ENCODE measurements at regions not wholly inside any gene's neighbourhood (a gene's known extent, or its start where the extent isn't known, plus 50 kb on each side); places are given as distances from the start of the nearest gene placed in this dataset. TPM values are rescaled to one million over a fixed set of nuclear protein-coding genes. Genes with fewer than 3 reads are reported as not detected.

GRCh38 chr20:57763235-57763595 is 53.4 kb upstream of the PMEPA1 start:
- POLR2A ChIA-PET (ENCODE audit: partially characterized antibody), result no interaction called here
- CTCF ChIA-PET (ENCODE audit: partially characterized antibody), result no interaction called here
- Histone ChIP-seq H3K4me3 (ENCODE audit: low read length in 2 of 2) (no peak overlapping the region), H3K4me1 (ENCODE audit: insufficient read depth, low read length) (no peaks in the 10 kb centered on the region), H3K36me3 (ENCODE audit: insufficient read depth, low read length) (no peaks in the 10 kb centered on the region), H3K27ac (ENCODE audit: low read depth, low read length) (no peak overlapping the region), H3K9me3 (ENCODE audit: control insufficient read depth in 1 of 2, low read length in 2 of 2) (no peaks in the 10 kb centered on the region), H3K27me3 (ENCODE audit: insufficient read depth, low read length) (peaks cover 5% of the 10 kb centered on the region)
- DNase-seq, result no peak
- Mint-ChIP-seq H3K4me1 (peaks cover 0 to 1% (median 0%) of the 10 kb centered on the region in 4 donors), H3K27me3 (peaks cover 10 to 14% of the 10 kb centered on the region in 2 donors), H3K9me3 (peaks cover 0 to 24% (median 11%) of the 10 kb centered on the region in 8 donors), H3K27ac (no peak overlapping the region), H3K36me3 (peaks cover 0 to 4% of the 10 kb centered on the region in 2 donors), H3K4me3 (no peak overlapping the region)
- intact Hi-C loops (cut with micrococcal nuclease), result no loop called here

GRCh38 chr20:57762531-57763234 is 52.9 kb upstream of the PMEPA1 start:
- no peaks in the 10 kb centered on the region for H3K9me3 ChIP-seq (ENCODE audit: control insufficient read depth in 1 of 2, low read length in 2 of 2)
- Mint-ChIP-seq H3K27ac (no peak overlapping the region), H3K4me1 (peaks cover 0 to 1% (median 0%) of the 10 kb centered on the region in 4 donors), H3K27me3 (peaks cover 10 to 14% of the 10 kb centered on the region in 2 donors), H3K36me3 (peaks cover 0 to 4% of the 10 kb centered on the region in 2 donors), H3K9me3 (peaks cover 0 to 24% (median 11%) of the 10 kb centered on the region in 8 donors), H3K4me3 (no peak overlapping the region)
- intact Hi-C loops (cut with micrococcal nuclease), result no loop called here
- H3K36me3 ChIP-seq (ENCODE audit: insufficient read depth, low read length), result no peaks in the 10 kb centered on the region
- peaks cover 5% of the 10 kb centered on the region for H3K27me3 ChIP-seq (ENCODE audit: insufficient read depth, low read length)
- ChIA-PET POLR2A (ENCODE audit: partially characterized antibody) (no interaction called here), CTCF (ENCODE audit: partially characterized antibody) (no interaction called here)
- no peak overlapping the region for H3K27ac ChIP-seq (ENCODE audit: low read depth, low read length)
- no peak overlapping the region for H3K4me3 ChIP-seq (ENCODE audit: low read length in 2 of 2)
- no peak for DNase-seq
- H3K4me1 ChIP-seq (ENCODE audit: insufficient read depth, low read length), result no peaks in the 10 kb centered on the region

DNA sequence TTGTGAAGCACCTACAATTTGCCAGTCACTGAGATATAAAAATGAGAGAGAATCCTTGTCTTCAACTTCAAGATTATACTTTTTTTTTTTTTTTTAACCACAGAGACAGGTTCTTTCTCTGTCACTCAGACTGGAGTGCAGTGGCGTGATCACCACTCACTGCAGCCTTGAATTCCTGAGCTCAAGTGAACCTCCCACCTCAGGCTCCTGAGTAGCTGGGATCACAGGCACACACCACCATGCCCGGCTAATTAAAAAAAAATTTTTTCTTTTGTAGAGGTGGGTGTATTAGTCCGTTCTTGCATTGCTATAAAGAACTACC is 51.6 kb upstream of the PMEPA1 start:
- peaks cover 0 to 1% (median 0%) of the 10 kb centered on the region in 4 donors for H3K4me1 Mint-ChIP-seq
- peaks cover 5% of the 10 kb centered on the region for H3K27me3 ChIP-seq (ENCODE audit: insufficient read depth, low read length)
- H3K9me3 ChIP-seq (ENCODE audit: control insufficient read depth in 1 of 2, low read length in 2 of 2), result no peaks in the 10 kb centered on the region
- H3K4me1 ChIP-seq (ENCODE audit: insufficient read depth, low read length), result no peaks in the 10 kb centered on the region
- peaks cover 0 to 4% of the 10 kb centered on the region in 2 donors for H3K36me3 Mint-ChIP-seq
- DNase-seq, result no peak
- H3K27me3 Mint-ChIP-seq, result peaks cover 10 to 16% of the 10 kb centered on the region in 2 donors
- intact Hi-C loops (cut with micrococcal nuclease), result no loop called here
- H3K36me3 ChIP-seq (ENCODE audit: insufficient read depth, low read length), result no peaks in the 10 kb centered on the region
- ChIA-PET CTCF (ENCODE audit: partially characterized antibody) (no interaction called here), POLR2A (ENCODE audit: partially characterized antibody) (no interaction called here)
- no peak overlapping the region for H3K4me3 ChIP-seq (ENCODE audit: low read length in 2 of 2)
- H3K9me3 Mint-ChIP-seq, result peaks cover 0 to 24% (median 14%) of the 10 kb centered on the region in 8 donors
- no peak overlapping the region for H3K4me3 Mint-ChIP-seq
- no peak overlapping the region for H3K27ac Mint-ChIP-seq
- no peak overlapping the region for H3K27ac ChIP-seq (ENCODE audit: low read depth, low read length)

DNA sequence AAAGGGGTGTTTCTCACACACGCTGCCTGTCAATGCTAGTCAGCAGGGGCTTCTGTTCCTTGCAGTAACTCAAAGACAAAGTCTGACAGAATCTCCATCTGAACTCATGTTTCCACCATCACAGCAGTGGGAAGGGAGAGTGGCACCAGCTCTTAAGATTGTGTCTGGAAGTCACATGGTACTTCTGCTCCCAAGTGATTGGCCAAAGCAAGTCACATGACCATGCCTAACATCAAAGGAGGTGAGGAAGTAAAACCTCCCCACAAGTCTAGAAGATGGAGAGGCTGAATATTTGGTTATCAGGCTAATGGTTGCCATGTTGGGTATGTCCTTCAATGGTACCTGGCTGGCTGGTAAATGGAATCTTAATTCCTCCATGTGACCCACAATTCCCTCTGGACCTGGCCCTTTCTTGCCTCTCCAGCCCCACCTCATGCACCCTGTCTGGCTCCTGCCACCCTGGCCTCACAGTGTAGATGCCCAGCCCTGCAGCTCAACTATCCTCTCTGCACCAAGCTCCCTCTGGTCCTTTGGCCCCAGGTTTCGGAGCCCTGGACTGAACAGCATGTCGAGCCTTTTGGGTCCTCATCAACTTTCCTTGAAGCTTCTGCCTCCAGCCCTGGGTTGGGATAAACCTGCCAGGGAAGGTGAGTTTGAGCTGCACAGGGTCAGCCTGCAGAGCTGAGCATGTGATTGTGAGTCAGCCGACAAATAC is 51.0 kb upstream of the PMEPA1 start:
- Histone ChIP-seq H3K27ac (ENCODE audit: low read depth, low read length) (no peak overlapping the region), H3K27me3 (ENCODE audit: insufficient read depth, low read length) (peaks cover 5% of the 10 kb centered on the region), H3K36me3 (ENCODE audit: insufficient read depth, low read length) (no peaks in the 10 kb centered on the region), H3K9me3 (ENCODE audit: control insufficient read depth in 1 of 2, low read length in 2 of 2) (no peaks in the 10 kb centered on the region), H3K4me3 (ENCODE audit: low read length in 2 of 2) (no peak overlapping the region), H3K4me1 (ENCODE audit: insufficient read depth, low read length) (no peaks in the 10 kb centered on the region)
- H3K4me1 Mint-ChIP-seq, result peaks cover 0 to 1% (median 0%) of the 10 kb centered on the region in 4 donors
- peaks cover 0 to 24% (median 13%) of the 10 kb centered on the region in 8 donors for H3K9me3 Mint-ChIP-seq
- ChIA-PET CTCF (ENCODE audit: partially characterized antibody) (no interaction called here), POLR2A (ENCODE audit: partially characterized antibody) (no interaction called here)
- DNase-seq, result no peak
- H3K36me3 Mint-ChIP-seq, result peaks cover 0 to 4% of the 10 kb centered on the region in 2 donors
- H3K4me3 Mint-ChIP-seq, result no peak overlapping the region
- peaks cover 10 to 16% of the 10 kb centered on the region in 2 donors for H3K27me3 Mint-ChIP-seq
- intact Hi-C loops (cut with micrococcal nuclease), result no loop called here
- H3K27ac Mint-ChIP-seq, result no peak overlapping the region

DNA sequence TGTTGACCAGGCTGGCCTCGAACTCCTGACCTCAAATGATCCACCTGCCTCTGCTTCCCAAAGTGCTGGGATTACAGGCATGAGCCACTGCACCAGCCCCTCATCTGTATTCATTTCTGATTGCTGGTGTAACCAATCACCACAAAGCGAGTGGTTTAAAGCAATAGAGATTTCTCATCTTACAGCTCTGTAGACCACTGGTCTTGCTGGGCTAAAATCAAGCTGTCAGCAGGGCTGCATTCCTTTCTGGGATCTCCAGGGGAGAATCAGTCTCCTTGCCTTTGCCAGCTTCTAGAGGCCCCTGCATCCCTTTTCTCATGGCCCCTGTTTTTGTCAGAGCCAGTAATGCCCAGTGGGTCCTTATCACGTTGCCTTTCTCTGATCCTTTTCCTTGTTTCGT is 49.9 kb upstream of the PMEPA1 start:
- POLR2A ChIA-PET (ENCODE audit: partially characterized antibody), result no interaction called here
- Histone ChIP-seq H3K27me3 (ENCODE audit: insufficient read depth, low read length) (peaks cover 5% of the 10 kb centered on the region), H3K4me3 (ENCODE audit: low read length in 2 of 2) (no peak overlapping the region), H3K9me3 (ENCODE audit: control insufficient read depth in 1 of 2, low read length in 2 of 2) (no peaks in the 10 kb centered on the region), H3K36me3 (ENCODE audit: insufficient read depth, low read length) (no peaks in the 10 kb centered on the region), H3K27ac (ENCODE audit: low read depth, low read length) (no peak overlapping the region), H3K4me1 (ENCODE audit: insufficient read depth, low read length) (no peaks in the 10 kb centered on the region)
- CTCF ChIA-PET (ENCODE audit: partially characterized antibody), result no interaction called here
- H3K4me3 Mint-ChIP-seq, result no peak overlapping the region
- peaks cover 0 to 4% of the 10 kb centered on the region in 2 donors for H3K36me3 Mint-ChIP-seq
- peaks cover 11 to 24% of the 10 kb centered on the region in 2 donors for H3K27me3 Mint-ChIP-seq
- no peak for DNase-seq
- H3K9me3 Mint-ChIP-seq, result peaks cover 0 to 16% (median 10%) of the 10 kb centered on the region in 8 donors
- intact Hi-C loops (cut with micrococcal nuclease), result no loop called here
- no peak overlapping the region for H3K27ac Mint-ChIP-seq
- H3K4me1 Mint-ChIP-seq, result peaks cover 0 to 1% (median 0%) of the 10 kb centered on the region in 4 donors

Small RNAs in the stretch of these regions (microRNA-seq; reads per million reads assigned to microRNA genes)
- not detected for gene MIR4532 (ENCODE audit: borderline microRNAs expressed, borderline number of aligned reads, borderline replicate concordance)
